COLO829 (cell line): ENCODE measurements at regions not wholly inside any gene's neighbourhood (a gene's known extent, or its start where the extent isn't known, plus 50 kb on each side); places are given as distances from the start of the nearest gene placed in this dataset.
"Not testable (repeated sequence)": the region's sequence is repeated elsewhere in the genome, so short reads cannot be mapped to it uniquely, and the experiment has no call there.

Experiments used
- DNase-seq: peaks from one replicate; pipeline ENCODE4 v3.0.0; 2012; ENCODE audit warnings: low spot score

GRCh38 chr5:116772806-116773205 is 198.2 kb upstream of the SEMA6A start:
- no peak for DNase-seq

- no peak for DNase-seq
Observed at GRCh38 chr5:116772152-116772501, 197.5 kb upstream of the SEMA6A start.

GRCh38 chr5:116771466-116772151 is 197.0 kb upstream of the SEMA6A start:
- peak; percentile 62 for DNase-seq

- not testable (repeated sequence) for DNase-seq
Observed at GRCh38 chr5:116769953-116770352, 195.3 kb upstream of the SEMA6A start.

- DNase-seq, result no peak
Observed at GRCh38 chr5:116769470-116769869, 194.8 kb upstream of the SEMA6A start.

- peak; percentile 60 for DNase-seq
Observed at GRCh38 chr5:116766470-116766947, 191.9 kb upstream of the SEMA6A start.

- no peak for DNase-seq
Observed at GRCh38 chr5:116765441-116765840, 190.8 kb upstream of the SEMA6A start.

- DNase-seq, result no peak
Observed at GRCh38 chr5:116764941-116765340, 190.3 kb upstream of the SEMA6A start.

GRCh38 chr5:116763987-116764866 is 189.6 kb upstream of the SEMA6A start:
- no peak for DNase-seq

- DNase-seq, result no peak
Observed at GRCh38 chr5:116759860-116760640, 185.4 kb upstream of the SEMA6A start.

GRCh38 chr5:116757326-116757725 is 182.7 kb upstream of the SEMA6A start:
- DNase-seq, result no peak

- no peak for DNase-seq
Observed at GRCh38 chr5:116756531-116756930, 181.9 kb upstream of the SEMA6A start.

GRCh38 chr5:116754556-116754955 is 179.9 kb upstream of the SEMA6A start:
- no peak for DNase-seq

- DNase-seq, result no peak
Observed at GRCh38 chr5:116751684-116752083, 177.1 kb upstream of the SEMA6A start.

- DNase-seq, result no peak
Observed at GRCh38 chr5:116750631-116751580, 176.3 kb upstream of the SEMA6A start.

GRCh38 chr5:116747881-116748280 is 173.3 kb upstream of the SEMA6A start:
- DNase-seq, result no peak

- DNase-seq, result no peak
Observed at GRCh38 chr5:116746668-116747067, 172.0 kb upstream of the SEMA6A start.

GRCh38 chr5:116740771-116741170 is 166.1 kb upstream of the SEMA6A start:
- DNase-seq, result no peak

GRCh38 chr5:116739571-116739970 is 164.9 kb upstream of the SEMA6A start:
- DNase-seq, result no peak

- DNase-seq, result no peak
Observed at GRCh38 chr5:116738615-116739261, 164.1 kb upstream of the SEMA6A start.

GRCh38 chr5:116738239-116738614 is 163.6 kb upstream of the SEMA6A start:
- no peak for DNase-seq
